Left renal cortex interstitium (tissue), 4 donors: ENCODE measurements at regions not wholly inside any gene's neighbourhood (a gene's known extent, or its start where the extent isn't known, plus 50 kb on each side); places are given as distances from the start of the nearest gene placed in this dataset.
"Not testable (repeated sequence)": the region's sequence is repeated elsewhere in the genome, so short reads cannot be mapped to it uniquely, and the experiment has no call there.

Source experiments
- DNase-seq, 4 donors: peaks; one replicate each; pipeline ENCODE4 v3.0.0-alpha.2; 2013; ENCODE audit warnings: low read depth in 4 of 4, low spot score in 2 of 4, missing footprints in 1 of 4

DNA sequence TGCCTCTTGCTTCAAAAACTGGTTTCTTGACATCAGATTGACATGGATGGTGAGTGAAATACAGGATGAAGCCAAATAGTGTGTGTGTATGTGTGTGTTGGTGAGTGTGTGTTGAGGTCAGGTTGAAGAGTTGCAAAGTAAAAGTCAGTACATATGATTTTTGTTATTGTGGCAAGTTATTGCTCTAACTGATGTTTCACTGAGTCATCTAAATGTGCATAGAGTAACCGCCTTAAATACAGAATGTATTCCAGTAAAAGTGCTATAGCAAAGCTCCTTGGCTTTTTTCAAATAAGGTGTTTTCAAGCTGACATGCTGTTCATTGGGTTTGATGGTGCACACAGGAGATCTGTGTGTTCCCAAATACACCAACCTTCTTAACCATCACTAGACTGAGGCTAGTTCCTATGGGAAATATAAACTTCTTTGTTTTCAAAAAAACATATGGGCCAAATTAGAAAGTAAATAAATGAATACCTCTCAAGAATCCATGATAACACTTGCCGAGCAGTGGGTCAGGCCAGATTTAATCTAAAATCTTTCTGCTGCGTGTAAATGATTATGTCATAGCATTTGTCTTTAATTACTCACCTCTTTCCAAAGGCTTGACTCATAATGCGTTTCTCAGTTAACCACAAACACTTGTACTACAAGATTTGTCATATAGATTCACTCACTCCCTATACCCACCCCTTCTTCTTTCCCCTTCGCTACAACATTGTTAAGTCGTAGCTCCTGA is 151.1 kb downstream of the LYPLAL1 start:
- DNase-seq: no peak

DNA sequence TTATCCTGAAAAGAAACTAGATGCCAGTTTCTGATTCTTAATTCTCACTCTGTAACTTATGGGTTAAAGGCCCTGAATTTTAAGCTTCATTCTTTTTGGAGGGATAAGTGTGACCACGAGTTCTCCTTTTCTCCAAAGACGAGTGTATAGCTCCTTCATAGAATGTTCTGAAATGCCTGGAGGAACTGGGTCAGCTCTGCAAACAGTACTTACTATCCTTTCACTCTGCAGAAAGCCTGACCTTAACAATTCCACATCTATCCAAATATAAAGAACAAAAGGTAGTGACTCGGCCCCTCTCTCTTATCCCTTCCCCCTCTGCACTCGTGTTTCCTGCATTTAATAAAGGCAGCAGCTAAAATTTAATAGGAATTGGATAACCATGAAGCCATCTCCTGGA is 150.5 kb downstream of the LYPLAL1 start:
- DNase-seq: no peak

DNA sequence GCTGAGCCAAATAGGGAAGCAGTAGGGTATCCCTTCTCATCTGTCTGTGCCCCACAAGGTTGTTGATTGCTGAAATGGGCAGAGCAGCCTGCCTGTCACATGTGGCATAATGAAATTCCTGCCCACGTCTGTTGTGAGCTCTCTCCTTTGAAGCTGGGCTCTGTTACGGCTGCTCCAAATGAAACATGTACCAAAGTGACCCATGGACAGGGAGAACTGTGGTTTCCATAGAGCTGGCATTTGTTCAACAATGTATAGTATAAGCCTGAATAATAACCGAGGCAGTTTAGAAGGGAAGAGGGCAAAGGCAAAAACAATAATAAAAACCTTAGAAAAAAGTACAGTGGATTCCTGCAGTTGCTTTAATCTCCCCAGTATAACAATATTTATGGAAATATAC is 149.7 kb downstream of the LYPLAL1 start:
- DNase-seq: no peak

DNA sequence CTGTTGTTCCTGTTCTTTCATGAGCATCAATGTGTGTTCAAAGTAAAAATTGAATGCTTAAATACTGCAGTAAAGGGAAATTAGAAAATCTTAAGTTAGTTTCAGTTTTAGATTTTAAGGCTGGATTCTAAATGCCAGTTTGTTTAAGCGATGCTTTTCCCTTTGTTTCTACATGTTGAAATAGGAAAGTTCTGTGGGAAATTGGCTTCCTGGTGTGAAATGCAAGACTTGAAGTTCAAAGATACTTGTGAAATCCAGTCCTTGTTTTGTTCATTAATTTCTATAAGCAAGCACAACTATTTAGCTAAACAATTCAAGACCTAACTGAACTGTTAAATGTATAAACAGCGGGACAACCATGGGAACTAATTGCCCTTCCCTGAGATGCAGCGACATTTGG is 149.1 kb downstream of the LYPLAL1 start:
- no peak for DNase-seq

DNA sequence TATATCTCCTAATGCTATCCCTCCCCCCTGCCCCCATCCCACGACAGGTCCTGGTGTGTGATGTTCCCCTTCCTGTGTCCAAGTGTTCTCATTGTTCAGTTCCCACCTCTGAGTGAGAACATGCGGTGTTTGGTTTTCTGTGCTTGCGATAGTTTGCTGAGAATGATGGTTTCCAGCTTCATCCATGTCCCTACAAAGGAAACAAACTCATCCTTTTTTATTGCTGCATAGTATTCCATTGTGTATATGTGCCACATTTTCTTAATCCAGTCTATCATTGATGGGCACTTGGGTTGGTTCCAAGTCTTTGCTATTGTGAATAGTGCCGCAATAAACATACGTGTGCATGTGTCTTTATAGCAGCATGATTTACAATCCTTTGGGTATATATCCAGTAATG is 146.9 kb downstream of the LYPLAL1 start:
- DNase-seq: not testable (repeated sequence)

DNA sequence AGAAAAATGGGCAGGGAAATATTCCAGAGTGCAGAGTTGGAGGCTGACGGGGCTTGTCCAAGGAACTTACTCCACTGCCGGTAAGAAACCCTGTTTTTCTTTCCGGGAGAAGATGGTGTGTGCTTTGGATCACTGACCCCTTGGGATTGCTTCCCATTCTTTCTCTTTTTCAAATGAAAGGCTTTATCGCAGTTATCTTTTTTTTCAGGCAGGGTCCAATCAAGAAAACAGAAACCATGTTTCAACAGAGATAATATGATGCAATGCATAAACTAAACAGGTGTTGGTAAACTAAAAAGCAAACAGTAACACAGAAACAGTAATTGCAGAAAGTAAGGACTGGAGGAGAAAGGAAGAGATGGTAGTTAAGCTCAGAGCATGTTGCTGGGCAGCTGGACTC is 145.1 kb downstream of the LYPLAL1 start:
- DNase-seq: no peak

DNA sequence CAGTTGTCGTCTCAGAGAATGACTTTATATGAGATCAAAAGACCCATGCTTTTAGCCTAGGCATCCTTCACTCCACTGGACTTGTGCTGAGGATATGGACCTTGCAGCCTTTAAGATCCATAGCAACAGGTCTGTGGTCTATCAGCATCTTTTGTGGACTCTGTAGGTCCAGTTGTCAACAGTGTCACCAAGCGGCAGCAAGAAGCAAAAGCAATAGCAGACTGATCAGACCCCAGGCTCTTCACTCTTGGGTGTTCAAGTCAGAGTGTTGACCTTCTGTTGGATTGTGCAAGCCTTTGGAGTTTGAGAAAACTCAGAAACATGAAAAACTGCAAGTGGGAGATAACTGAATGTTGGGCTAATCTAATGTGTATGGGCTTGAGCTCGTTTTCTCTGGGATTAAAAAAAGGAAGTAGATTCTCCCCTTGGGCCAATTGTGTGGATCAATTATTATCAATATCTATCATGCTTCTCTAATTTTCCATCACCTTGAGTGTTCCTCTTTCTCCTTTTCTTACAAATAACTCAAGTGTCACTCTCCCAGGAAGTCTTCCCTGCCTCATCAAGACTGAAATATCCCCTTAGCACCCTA is 144.2 kb downstream of the LYPLAL1 start:
- no peak for DNase-seq

DNA sequence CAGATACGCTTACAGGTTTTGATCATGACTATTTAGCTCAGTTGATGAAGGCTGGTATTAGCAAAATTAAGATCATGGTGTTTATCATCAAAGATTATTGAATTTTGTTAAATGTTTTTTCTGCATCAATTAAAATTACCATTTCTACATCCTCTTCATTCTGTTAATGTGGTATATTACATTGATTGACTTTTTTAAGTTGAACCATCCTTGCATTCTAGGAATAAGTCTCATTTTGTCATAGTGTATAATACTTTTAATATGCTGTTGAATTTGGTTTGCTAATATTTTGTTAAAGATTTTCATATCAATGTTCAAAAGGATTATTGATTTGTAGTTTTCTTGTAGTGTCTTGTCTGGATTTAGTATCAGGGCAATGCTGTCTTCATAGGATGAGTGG is 142.4 kb downstream of the LYPLAL1 start:
- no peak for DNase-seq

DNA sequence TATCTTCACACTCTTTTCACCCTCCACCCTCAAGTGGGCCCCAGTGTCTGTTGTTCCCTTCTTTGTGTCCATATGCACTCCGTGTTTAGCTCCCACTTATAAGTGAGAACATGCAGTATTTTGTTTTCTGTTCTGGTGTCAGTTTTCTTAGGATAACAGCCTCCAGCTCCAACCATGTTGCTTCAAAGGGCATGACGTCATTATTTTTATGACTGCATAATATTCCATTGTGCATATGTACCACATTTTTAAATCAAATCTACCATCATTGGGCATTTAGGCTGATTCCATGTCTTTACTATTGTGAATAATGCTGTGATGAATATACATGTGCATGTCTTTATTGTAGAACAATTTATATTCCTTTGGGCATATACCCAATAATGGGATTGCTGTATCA is 140.3 kb downstream of the LYPLAL1 start:
- no peak for DNase-seq

DNA sequence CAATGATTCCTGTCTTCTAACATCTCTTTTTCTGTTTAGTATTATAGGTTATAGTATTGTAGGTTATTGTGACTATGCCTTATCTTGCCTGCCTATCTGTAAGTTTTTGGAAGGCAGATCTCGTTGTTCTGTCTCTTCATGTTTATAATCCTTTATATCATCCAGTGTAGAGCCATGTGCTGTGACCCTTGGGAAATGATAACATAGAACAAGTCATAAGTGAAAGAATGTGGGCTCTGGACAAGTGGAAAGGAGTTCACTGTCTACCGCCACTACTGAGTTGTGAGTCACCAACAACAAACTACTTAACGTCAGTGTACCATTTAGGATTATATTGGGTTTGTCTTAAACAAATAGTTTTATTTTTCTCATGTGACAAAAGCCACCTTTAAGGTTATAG is 139.3 kb downstream of the LYPLAL1 start:
- no peak for DNase-seq

DNA sequence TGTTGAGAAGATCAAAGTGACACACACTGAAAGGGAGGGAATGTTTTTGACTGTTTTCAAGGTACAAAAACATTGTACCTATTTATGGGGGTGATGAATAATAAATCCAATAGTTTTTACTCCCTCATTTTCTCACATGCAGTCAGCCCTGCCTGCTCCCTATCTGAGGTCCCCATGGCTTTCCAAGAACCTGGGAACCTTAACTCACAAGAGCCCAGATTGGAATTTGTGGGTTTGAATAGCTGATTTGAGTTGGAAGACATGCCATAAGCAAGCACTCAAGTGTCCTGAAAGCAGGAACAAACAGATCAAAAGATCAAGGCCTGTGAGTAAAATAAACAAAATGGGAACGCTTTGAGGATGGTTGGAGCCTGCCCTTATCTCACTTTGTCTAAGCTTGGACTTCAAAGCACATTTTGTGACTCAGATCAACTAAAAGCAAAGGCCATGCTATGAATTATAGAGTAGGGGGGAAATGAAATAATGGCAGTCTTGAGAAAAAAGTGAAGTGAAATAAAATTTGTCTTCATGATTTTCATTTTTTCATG is 136.6 kb downstream of the LYPLAL1 start:
- no peak for DNase-seq

DNA sequence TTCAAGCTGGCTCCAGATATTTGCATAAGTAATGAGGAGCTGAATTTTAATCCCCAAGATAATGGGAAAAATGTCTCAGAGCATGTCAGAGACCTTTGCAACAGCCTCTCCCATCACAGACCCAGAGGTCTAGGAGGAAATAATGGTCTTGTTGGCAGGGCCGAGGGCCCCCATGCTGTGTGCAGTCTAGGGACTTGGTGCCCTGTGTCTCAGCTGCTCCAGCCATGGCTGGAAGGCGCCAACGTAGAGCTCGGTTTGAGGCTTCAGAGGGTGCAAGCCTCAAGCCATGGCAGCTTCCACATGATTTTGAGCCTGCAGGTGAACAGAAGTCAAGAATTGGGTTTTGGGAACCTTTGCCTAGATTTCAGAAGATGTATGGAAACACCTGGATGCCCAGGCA is 134.7 kb downstream of the LYPLAL1 start:
- no peak for DNase-seq

DNA sequence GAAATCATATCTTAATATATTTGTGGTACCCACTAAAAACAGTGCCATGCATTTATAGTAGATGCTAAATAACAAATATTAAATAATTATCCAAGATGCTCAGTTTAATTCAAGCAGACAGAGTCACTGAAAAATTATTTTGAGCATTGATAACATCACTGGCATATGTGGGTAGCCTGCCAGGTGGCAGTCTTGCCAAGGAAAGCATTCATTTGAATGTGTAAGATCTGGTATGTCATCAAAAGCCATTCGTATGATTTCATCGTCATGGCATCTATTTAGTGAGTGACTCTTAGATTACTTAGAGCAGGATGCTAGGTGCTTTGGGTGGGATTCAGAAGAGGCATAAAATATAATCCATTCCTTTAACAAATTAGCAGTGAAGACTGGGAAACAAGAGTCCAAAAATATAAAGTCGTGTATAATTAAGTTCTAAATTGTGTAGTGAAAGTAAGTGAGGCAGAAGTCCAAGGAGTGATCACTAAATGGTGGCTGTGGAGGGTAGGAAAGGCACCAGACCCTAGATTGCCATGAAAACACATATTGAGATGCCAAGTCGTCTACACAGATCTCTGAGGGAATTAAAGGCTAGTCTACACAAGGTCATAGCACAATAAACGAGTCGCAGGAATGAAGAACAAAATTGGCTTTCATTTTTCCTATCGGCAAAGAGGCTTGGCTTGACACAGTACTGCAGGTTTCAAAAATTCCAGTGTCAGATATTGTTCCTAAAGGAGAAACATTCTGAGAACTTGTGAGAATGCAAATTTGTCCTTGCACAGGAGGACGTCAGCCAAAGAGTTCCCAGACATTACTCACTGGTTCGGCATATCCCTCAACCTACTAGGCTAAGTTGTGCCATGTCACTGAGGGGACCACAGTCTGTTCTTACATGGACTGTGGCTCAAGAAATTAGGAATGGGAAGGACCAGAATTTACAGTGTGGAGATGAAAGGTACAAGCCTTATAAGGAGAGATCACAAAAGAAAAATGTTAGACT is 130.8 kb downstream of the LYPLAL1 start:
- DNase-seq: no peak

DNA sequence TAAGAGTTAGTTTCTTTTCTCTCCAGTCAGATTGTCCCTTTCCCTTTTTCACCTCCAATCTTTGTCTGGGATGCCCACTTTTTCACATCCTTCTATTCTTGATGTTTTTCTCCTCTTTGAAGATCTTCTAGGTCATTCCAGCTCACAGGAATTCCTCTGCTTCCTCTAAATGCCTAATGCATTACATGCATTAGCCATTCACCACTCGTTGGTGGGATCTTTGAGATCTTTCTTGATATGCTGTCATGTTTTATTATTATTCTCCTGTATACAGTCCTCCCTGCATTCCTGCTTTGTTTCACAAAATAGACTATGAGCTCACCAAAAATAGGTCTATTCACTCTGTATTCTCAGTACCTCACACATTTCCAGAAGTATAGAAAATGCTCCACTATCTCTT is 129.0 kb downstream of the LYPLAL1 start:
- no peak for DNase-seq

DNA sequence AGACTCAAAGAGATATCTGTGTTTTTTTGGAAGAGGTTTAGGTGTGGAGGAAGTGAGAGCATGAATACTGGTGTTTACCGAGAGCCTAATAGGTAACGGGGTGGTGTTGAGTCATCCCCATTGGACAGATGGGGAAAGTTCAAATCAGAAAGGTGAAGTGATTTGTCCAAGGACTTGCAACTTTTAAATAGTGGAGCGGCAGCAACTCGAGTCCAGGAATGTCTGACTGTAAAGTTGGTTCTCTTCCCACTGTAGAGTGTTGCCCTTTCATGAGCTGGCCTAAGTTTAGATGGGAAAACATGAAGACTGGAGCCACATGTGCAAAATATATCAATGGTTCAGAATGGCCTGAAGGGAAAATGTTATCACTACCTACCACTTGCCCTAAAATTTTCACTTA is 125.7 kb downstream of the LYPLAL1 start:
- DNase-seq: no peak

DNA sequence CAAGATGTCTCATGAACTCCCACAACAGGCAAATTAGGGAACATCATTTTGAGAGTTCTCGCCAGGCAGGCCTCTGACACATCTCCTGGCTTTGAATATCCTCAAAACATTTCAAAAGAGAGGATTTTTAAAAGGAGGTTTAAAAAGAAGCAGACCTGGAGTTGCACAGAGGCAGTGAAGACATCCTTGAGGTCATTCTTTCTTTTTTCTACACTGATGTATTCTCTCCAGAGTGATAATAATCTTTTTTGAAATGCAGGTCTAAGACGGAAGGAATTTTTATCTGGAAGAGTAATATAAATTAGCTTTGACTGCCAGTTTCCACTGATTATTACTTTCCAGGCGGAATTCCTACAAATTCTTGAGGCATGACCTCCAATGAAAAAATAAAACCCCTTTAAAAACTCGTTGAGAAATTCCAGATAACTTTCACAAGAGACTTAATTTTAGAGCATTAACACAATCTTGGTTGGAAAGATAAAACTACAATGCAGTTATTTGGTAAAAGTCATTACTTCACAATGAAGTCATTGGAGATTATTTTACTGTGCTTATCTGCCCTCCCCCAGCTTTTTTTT is 125.0 kb downstream of the LYPLAL1 start:
- no peak for DNase-seq

DNA sequence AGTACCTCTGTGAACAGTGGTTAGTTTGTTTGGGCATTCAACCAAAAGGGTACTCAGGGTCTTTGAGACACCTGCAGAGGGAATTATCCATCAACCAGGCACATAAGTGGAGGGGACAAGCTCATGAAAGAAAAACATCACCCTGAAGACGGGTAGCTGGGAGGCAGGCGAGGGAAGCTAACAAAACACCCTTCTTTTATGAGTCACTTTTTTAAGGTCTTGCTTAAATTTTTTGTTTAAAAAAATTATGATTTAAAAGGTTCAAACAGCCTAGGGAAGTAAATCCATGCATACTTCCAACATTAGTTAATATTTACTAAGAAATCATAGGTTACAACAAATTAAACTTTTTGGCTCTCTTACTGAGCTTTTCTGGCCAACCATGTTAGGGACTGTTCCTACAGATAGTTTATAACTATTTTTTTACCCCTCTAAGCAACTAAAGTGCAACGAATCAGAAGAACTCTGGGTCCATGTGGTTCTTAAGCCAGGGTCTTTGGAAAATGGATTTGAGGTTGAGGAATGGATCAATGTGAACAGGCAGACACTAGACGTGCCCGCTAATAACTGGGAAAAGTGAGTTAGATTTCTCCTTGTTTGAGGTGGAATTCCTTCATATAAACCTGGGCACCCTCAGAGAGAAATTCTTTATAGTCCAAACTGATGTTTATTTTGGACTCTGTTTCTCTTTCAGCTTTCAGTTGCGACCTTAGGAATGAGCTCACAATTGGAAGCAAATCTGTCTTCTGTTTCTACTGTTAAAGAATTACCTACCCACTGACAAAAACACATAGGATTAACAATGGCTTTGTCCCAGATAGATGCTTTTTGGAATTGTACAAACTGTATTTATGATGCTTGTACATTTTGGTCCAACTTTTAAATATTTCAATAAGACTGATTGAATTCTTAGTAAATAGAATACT is 123.0 kb downstream of the LYPLAL1 start:
- no peak for DNase-seq

DNA sequence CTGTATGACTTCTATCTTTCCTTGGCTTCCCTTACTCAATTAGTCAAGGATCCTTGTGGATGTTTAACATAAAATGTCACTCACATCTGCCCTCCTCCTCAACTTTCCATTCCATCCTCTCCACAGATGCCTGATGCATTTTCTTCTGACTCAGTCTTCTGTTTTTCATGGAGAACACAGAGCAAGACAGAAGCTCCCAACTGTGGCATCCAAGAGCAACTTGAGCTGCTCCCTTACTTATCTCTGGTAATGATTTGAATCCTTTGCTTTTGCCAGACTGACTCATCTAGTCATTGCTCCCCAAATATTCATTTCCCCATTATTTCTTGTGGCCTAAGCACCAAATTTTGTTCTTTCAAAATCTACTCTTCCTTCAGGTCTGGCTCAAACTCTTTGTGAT is 120.6 kb downstream of the LYPLAL1 start:
- no peak for DNase-seq

DNA sequence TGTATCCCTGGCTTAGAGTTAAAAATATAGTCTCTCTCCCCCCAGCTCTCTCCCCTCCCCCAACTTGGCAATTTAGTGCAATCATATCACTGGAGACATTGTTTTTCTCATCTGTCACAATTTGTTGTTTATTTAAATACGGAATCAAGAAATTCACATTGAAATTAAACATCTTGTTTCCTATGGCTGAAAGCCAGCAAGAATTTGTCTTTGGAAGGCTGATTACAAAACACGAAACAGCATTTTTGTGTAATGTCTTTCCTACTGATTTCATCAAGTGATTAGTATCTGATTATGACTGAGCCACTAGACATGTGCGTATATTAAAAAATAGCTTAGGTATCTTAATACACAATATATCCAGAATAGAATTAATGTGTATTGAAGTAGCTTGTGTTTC is 119.7 kb downstream of the LYPLAL1 start:
- DNase-seq: no peak

DNA sequence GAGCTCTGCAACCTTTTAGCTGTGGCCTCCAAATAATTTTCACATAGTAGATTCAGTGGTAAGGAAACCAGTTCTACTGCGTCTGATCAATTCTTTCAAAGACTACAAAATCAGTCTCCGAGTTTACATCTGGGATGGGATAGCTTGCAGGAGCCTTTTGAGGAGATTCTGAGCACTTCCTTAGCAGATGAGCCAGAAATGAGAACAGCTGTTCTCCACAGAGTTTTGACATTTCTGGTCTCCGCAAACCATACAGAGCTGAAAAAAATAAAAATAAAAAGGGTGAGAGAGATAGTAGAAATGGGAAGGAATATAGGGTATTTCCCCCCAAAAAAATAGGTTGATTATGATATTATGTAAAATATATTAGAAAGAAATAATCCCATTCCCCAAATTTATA is 119.3 kb downstream of the LYPLAL1 start:
- no peak for DNase-seq
